Esophagus squamous epithelium (tissue), 5 donors: ENCODE measurements at regions not wholly inside any gene's neighbourhood (a gene's known extent, or its start where the extent isn't known, plus 50 kb on each side); places are given as distances from the start of the nearest gene placed in this dataset.
"Not testable (repeated sequence)": the region's sequence is repeated elsewhere in the genome, so short reads cannot be mapped to it uniquely, and the experiment has no call there.

Experiments
- DNase-seq: peaks from one replicate; lab custom pipeline; 2025; lab: John Stamatoyannopoulos, UW
- H3K27ac ChIP-seq, 4 donors: fragments of 200-600 bp; sonication (generic); one replicate each; pipeline ENCODE4 v1.5.1; 2016 to 2019; ENCODE audit warnings: mild to moderate bottlenecking in 1 of 4
- H3K27me3 ChIP-seq, 4 donors: fragments of 200-600 bp; sonication (generic); 1 replicate in 3 of 4; 2 replicates in 1 of 4; pipeline versions ENCODE4 v1.5.1 to v1.6.0; 2017 to 2021; ENCODE audit warnings: antibody characterized with exemption in 1 of 4
- H3K36me3 ChIP-seq, 3 donors: fragments of 200-600 bp; sonication (generic); one replicate each; pipeline ENCODE4 v1.5.1; 2016 to 2019
- H3K4me1 ChIP-seq, 3 donors: fragments of 200-600 bp; sonication (generic); one replicate each; pipeline ENCODE4 v1.5.1; 2017 to 2019
- H3K4me3 ChIP-seq, 4 donors: fragments of 200-600 bp; sonication (generic); 1 replicate in 3 of 4; 2 replicates in 1 of 4; pipeline ENCODE4 v1.5.1; 2016 to 2019; ENCODE audit warnings: mild to moderate bottlenecking in 2 of 4, moderate library complexity in 1 of 4
- H3K9me3 ChIP-seq, 3 donors: fragments of 200-600 bp; sonication (generic); one replicate each; pipeline ENCODE4 v1.5.1; 2016 to 2019
- CTCF ChIP-seq, 6 experiments: fragments of 450-650 bp in 4 of 6; fragments of 200-600 bp in 2 of 6; sonication (generic) in 2 of 6; IDR thresholded peaks; one replicate each; pipeline ENCODE4 v1.5.1; 2016 to 2019; ENCODE audit warnings: antibody characterized with exemption in 6 of 6, mild to moderate bottlenecking in 4 of 6, moderate library complexity in 4 of 6
- POLR2A ChIP-seq, 4 donors: fragments of 450-650 bp; IDR thresholded peaks; one replicate each; pipeline ENCODE4 v1.6.1; 2017; ENCODE audit warnings: antibody characterized with exemption in 4 of 4, mild to moderate bottlenecking in 4 of 4, moderate library complexity in 3 of 4
- WGBS, 2 donors: methylation state at CpG; one replicate each; pipeline ENCODE4 v1.1.5; 2018; 5-methylcytosine and 5-hydroxymethylcytosine counted together
- intact Hi-C: fragments of 100-400 bp; cut with DNase I; formaldehyde crosslinking; loops from one replicate; pipeline ENCODE4 v1.15.0; 2022
- donor health status: DM: yes; HTN: yes; CAD: no.

DNA sequence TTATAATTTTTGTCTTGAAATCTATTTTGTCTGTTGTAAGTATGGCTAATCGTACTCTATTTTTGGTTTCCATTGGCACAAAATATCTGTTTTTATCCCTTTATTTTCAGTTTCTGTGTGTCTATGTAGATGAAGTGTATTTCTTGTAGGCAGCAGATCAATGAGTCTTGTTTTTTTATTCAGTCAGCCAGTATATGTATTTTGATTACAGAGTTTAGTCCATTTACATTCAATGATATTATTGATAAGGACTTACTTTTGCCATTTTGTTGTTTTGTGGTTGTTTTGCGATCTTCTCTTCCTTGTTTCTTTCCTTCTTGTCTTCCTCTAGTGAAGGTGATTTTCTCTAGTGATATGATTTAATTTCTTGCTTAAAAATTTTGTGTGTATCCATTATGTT, 336.3 kb upstream of the SPRY2 start:
- no peak for TF ChIP-seq POLR2A (IDR thresholded peaks at IDR 0.05)
- no peak for TF ChIP-seq CTCF (IDR thresholded peaks at IDR 0.05)
- peaks cover 0 to 9% (median 0%) of the 10 kb centered on the region in 3 donors for H3K9me3 ChIP-seq
- 90 to 92% methylated on average over 2 of the region's 2 CpGs for WGBS, 2 donors
- no peak for DNase-seq
- intact Hi-C loops: no loop called here
- no peak overlapping the region for H3K4me3 ChIP-seq
- H3K36me3 ChIP-seq: no peaks in the 10 kb centered on the region
- H3K27ac ChIP-seq: no peak overlapping the region
- no peaks in the 10 kb centered on the region for H3K27me3 ChIP-seq
- no peaks in the 10 kb centered on the region for H3K4me1 ChIP-seq

DNA sequence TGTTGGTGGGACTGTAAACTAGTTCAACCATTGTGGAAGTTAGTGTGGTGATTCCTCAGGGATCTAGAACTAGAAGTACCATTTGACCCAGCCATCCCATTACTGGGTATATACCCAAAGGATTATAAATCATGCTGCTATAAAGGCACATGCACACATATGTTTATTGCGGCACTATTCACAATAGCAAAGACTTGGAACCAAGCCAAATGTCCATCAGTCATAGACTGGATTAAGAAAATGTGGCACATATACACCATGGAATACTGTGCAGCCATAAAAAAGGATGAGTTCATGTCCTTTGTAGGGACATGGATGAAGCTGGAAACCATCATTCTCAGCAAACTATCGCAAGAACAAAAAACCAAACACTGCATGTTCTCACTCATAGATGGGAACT, 334.5 kb upstream of the SPRY2 start:
- H3K27me3 ChIP-seq, intact Hi-C loops, H3K4me3 ChIP-seq, H3K4me1 ChIP-seq, H3K9me3 ChIP-seq, DNase-seq, H3K36me3 ChIP-seq, H3K27ac ChIP-seq: not testable (repeated sequence)
- 80 to 89% methylated on average over 1 to 2 of the region's 2 CpGs for WGBS, 2 donors

DNA sequence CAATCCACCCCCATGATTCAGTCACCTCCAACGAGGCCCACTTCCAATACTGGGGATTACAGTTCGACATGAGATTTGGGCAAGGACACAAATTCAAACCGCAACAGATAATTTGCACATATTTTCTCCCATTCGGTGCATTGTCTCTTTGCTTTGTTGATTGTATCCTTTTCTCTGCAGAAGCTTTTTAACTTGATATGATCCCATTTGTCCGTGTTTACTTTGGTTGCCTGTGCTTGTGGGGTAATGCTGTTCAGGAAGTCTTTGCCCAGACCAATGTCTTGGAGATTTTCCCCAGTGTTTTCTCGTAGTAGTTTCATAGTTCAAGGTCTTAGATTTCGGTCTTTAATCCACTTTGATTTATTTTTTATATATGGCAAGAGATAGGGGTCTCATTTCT, 330.8 kb upstream of the SPRY2 start:
- TF ChIP-seq POLR2A (IDR thresholded peaks at IDR 0.05) (no peak), CTCF (IDR thresholded peaks at IDR 0.05) (no peak)
- Histone ChIP-seq H3K4me1 (peaks cover 0 to 5% (median 0%) of the 10 kb centered on the region in 3 donors), H3K27ac (no peak overlapping the region), H3K36me3 (no peaks in the 10 kb centered on the region), H3K4me3 (no peak overlapping the region), H3K9me3 (no peaks in the 10 kb centered on the region), H3K27me3 (no peaks in the 10 kb centered on the region)
- intact Hi-C loops: no loop called here
- no peak for DNase-seq
- 75 to 81% methylated on average over 7 of the region's 7 CpGs for WGBS, 2 donors

DNA sequence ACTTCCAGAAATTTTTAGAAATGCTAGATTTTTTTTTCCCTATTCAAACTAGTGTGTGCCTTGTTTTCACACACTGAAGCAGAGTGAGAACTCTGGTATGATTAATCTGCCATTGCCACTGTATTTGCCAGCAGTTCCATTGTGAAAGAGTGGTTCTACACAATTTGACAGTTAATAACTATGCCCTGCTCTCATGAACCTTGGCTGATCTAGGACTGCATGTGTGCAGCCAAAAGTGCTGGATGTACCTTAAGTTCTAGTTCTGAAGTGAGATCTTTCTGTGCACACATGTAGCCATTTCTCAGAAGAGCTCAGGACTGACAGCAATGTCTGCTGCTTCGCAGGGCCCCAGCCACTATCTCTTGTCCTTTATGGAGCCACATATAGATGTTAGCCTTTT, 328.2 kb upstream of the SPRY2 start:
- Histone ChIP-seq H3K9me3 (no peaks in the 10 kb centered on the region), H3K4me3 (no peak overlapping the region), H3K36me3 (no peaks in the 10 kb centered on the region), H3K4me1 (peaks cover 0 to 9% (median 0%) of the 10 kb centered on the region in 3 donors), H3K27me3 (no peaks in the 10 kb centered on the region), H3K27ac (no peak overlapping the region)
- WGBS, 2 donors: 87 to 89% methylated on average over 1 of the region's 1 CpG
- no peak for DNase-seq
- intact Hi-C loops: no loop called here
- TF ChIP-seq POLR2A (IDR thresholded peaks at IDR 0.05): no peak
- TF ChIP-seq CTCF (IDR thresholded peaks at IDR 0.05): no peak

DNA sequence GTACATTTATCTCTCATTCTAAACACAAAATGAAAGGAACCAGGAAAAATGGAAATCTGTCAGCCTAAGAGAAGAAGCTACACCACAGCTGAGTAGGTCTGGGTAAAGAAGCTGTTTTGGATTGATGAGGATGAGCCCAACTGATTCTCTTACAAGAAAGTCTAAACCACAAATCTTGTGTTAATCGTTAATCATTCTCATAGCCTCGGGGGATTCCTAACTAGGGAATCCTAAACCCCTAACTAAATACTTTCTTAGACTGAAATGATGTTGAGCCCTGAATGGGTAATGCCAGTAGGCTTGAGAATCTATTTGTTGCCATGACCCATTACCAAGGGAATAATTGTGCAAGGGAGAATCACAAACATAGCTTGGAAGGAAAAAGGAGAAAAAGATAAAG, 327.5 kb upstream of the SPRY2 start:
- H3K36me3 ChIP-seq: no peaks in the 10 kb centered on the region
- H3K27me3 ChIP-seq: no peaks in the 10 kb centered on the region
- H3K27ac ChIP-seq: no peak overlapping the region
- H3K4me1 ChIP-seq: peaks cover 0 to 9% (median 0%) of the 10 kb centered on the region in 3 donors
- intact Hi-C loops: no loop called here
- TF ChIP-seq CTCF (IDR thresholded peaks at IDR 0.05): no peak
- no peak for TF ChIP-seq POLR2A (IDR thresholded peaks at IDR 0.05)
- no peak for DNase-seq
- WGBS, 2 donors: 61 to 67% methylated on average over 2 of the region's 2 CpGs
- H3K4me3 ChIP-seq: no peak overlapping the region
- no peaks in the 10 kb centered on the region for H3K9me3 ChIP-seq
